ENCODE measurements at regions not wholly inside any gene's neighbourhood (a gene's known extent, or its start where the extent isn't known, plus 50 kb on each side); places are given as distances from the start of the nearest gene placed in this dataset.

GRCh38 chr16:74035816-74036215 lies 260.8 kb upstream of the PSMD7 start:
- H2AFZ ChIP-seq (ENCODE audit: low read length), result no peak overlapping the region
- no peak overlapping the region for H3K9ac ChIP-seq (ENCODE audit: insufficient read depth, low read length)
- peak in 1 of 2 donors; percentile 35 for DNase-seq (ENCODE audit: low read depth in 2 of 2)
- no peak overlapping the region for H3K27ac ChIP-seq (ENCODE audit: insufficient read depth, low read length)
- TF ChIP-seq EZH2 (IDR thresholded peaks at IDR 0.05; ENCODE audit: low read length, missing control alignments) (no peak), CTCF (conservative IDR thresholded peaks at IDR 0.05 in 1 of 2, IDR thresholded peaks at IDR 0.05 in 1 of 2; ENCODE audit: low read depth in 1 of 2, low read length in 2 of 2) (peak; percentile 28 to 60)
- H3K9me3 ChIP-seq (ENCODE audit: control insufficient read depth, insufficient read depth, low read depth, low read length), result no peaks in the 10 kb centered on the region
- no peaks in the 10 kb centered on the region for H3K79me2 ChIP-seq (ENCODE audit: control insufficient read depth, insufficient read depth, low read length)
- no peaks in the 10 kb centered on the region for H3K4me1 ChIP-seq (ENCODE audit: control insufficient read depth, extremely low read depth, insufficient read depth, low read length)
- H4K20me1 ChIP-seq (ENCODE audit: control insufficient read depth, extremely low read depth, insufficient read depth, low read length), result no peaks in the 10 kb centered on the region
- no peaks in the 10 kb centered on the region for H3K27me3 ChIP-seq (ENCODE audit: control insufficient read depth, insufficient read depth, low read length)
- no peak overlapping the region for H3K4me2 ChIP-seq (ENCODE audit: extremely low read depth, insufficient read depth, low read length)
- H3K4me3 ChIP-seq (replicated peaks in 1 of 4; ENCODE audit: control extremely low read depth in 1 of 4, insufficient read depth in 1 of 4, low read depth in 3 of 4, low read length in 4 of 4), result no peak overlapping the region
- no peaks in the 10 kb centered on the region for H3K36me3 ChIP-seq (ENCODE audit: control insufficient read depth, insufficient read depth, low read length)

- Histone ChIP-seq H4K20me1 (ENCODE audit: control insufficient read depth, extremely low read depth, insufficient read depth, low read length) (no peaks in the 10 kb centered on the region), H2AFZ (ENCODE audit: low read length) (no peak overlapping the region), H3K36me3 (ENCODE audit: control insufficient read depth, insufficient read depth, low read length) (no peaks in the 10 kb centered on the region), H3K4me3 (replicated peaks in 1 of 4; ENCODE audit: control extremely low read depth in 1 of 4, insufficient read depth in 1 of 4, low read depth in 3 of 4, low read length in 4 of 4) (no peak overlapping the region), H3K27me3 (ENCODE audit: control insufficient read depth, insufficient read depth, low read length) (no peaks in the 10 kb centered on the region), H3K9me3 (ENCODE audit: control insufficient read depth, insufficient read depth, low read depth, low read length) (no peaks in the 10 kb centered on the region), H3K9ac (ENCODE audit: insufficient read depth, low read length) (no peak overlapping the region), H3K4me1 (ENCODE audit: control insufficient read depth, extremely low read depth, insufficient read depth, low read length) (no peaks in the 10 kb centered on the region), H3K27ac (ENCODE audit: insufficient read depth, low read length) (no peak overlapping the region), H3K4me2 (ENCODE audit: extremely low read depth, insufficient read depth, low read length) (no peak overlapping the region), H3K79me2 (ENCODE audit: control insufficient read depth, insufficient read depth, low read length) (no peaks in the 10 kb centered on the region)
- TF ChIP-seq CTCF (conservative IDR thresholded peaks at IDR 0.05 in 1 of 2, IDR thresholded peaks at IDR 0.05 in 1 of 2; ENCODE audit: low read depth in 1 of 2, low read length in 2 of 2) (peak; percentile 51 to 60), EZH2 (IDR thresholded peaks at IDR 0.05; ENCODE audit: low read length, missing control alignments) (no peak)
- peak; percentile 1 to 69 for DNase-seq (ENCODE audit: low read depth in 2 of 2)
These were observed 261.8 kb upstream of the PSMD7 start for GRCh38 chr16:74034862-74035261.

GRCh38 chr16:74034200-74034599 lies 262.4 kb upstream of the PSMD7 start:
- no peak for DNase-seq (ENCODE audit: low read depth in 2 of 2)

More at GRCh38 chr16:74034200-74034599, 262.4 kb upstream of the PSMD7 start:
- no peaks in the 10 kb centered on the region for H3K9me3 ChIP-seq (ENCODE audit: control insufficient read depth, insufficient read depth, low read depth, low read length)
- H3K36me3 ChIP-seq (ENCODE audit: control insufficient read depth, insufficient read depth, low read length), result no peaks in the 10 kb centered on the region
- no peak overlapping the region for H2AFZ ChIP-seq (ENCODE audit: low read length)
- TF ChIP-seq CTCF (conservative IDR thresholded peaks at IDR 0.05 in 1 of 2, IDR thresholded peaks at IDR 0.05 in 1 of 2; ENCODE audit: low read depth in 1 of 2, low read length in 2 of 2) (no peak), EZH2 (IDR thresholded peaks at IDR 0.05; ENCODE audit: low read length, missing control alignments) (no peak)
- peak overlapping the region; percentile 44 for H3K4me2 ChIP-seq (ENCODE audit: extremely low read depth, insufficient read depth, low read length)
- no peaks in the 10 kb centered on the region for H3K4me1 ChIP-seq (ENCODE audit: control insufficient read depth, extremely low read depth, insufficient read depth, low read length)
- no peaks in the 10 kb centered on the region for H3K79me2 ChIP-seq (ENCODE audit: control insufficient read depth, insufficient read depth, low read length)
- H3K27me3 ChIP-seq (ENCODE audit: control insufficient read depth, insufficient read depth, low read length), result no peaks in the 10 kb centered on the region
- no peaks in the 10 kb centered on the region for H4K20me1 ChIP-seq (ENCODE audit: control insufficient read depth, extremely low read depth, insufficient read depth, low read length)
- H3K27ac ChIP-seq (ENCODE audit: insufficient read depth, low read length), result no peak overlapping the region
- no peak overlapping the region for H3K9ac ChIP-seq (ENCODE audit: insufficient read depth, low read length)
- peak overlapping the region in 1 of 4 experiments; percentile 41 for H3K4me3 ChIP-seq (replicated peaks in 1 of 4; ENCODE audit: control extremely low read depth in 1 of 4, insufficient read depth in 1 of 4, low read depth in 3 of 4, low read length in 4 of 4)

All from fibroblast of lung (primary cell).